GM19468 (cell line): ENCODE measurements at regions not wholly inside any gene's neighbourhood (a gene's known extent, or its start where the extent isn't known, plus 50 kb on each side); places are given as distances from the start of the nearest gene placed in this dataset.

ENCODE experiments used
- ATAC-seq: cut with Tn5 transposase; IDR thresholded peaks from one replicate; pipeline ENCODE4 v1.9.1; 2021; ENCODE audit warnings: mild to moderate bottlenecking, moderate library complexity, moderate number of reproducible peaks; ENCODE audit not compliant: unreplicated experiment; ENCODE audit errors: extremely low read depth

DNA sequence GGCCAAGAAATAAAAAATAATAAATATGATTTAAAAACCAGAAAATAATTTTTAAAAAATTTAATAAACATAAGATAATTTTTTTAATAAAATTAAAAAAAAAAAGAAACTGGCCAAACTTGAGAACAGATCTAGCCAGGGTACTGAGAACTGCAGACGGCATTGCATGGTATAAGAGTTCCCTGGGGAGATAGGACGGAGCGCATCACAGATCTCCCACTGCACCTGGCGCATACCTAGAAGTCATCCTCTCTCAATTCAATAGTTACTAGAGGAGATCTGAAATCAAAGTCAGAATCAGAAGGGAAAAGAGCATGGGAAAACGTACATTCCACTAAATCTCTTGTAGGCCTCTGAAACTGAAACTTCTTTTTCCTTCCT is 58.9 kb upstream of the BCL2L14 start:
- ATAC-seq, result no peak

DNA sequence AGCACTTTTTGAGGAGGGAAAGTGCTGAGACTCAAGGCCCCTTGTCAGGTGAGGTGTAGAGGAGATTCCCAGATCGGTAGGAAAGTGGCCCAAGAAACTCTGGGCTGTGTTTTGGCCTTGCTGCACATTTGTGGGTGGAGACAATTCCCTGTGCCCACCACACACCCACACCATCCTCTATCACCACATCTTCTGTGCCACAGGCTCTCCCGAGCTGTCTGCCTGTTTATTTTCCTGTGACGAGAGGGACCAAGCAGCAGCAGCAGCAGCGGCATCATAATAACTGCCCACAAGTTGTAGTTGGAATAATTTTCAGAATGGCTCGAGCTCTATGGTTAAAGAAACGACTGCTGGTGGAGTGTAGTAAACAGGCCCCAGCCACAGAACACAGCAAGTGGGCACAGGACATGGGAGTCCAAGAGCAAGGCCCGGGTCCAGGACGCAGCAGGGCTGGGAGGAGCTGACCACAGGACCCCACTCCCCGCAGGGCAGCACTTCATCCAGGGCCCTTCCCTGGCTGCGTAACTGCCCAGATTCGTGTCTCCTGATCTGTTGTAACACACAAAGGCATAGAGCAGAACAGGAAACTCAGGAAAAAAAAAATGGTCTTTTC is 55.6 kb upstream of the BCL2L14 start:
- ATAC-seq, result no peak

DNA sequence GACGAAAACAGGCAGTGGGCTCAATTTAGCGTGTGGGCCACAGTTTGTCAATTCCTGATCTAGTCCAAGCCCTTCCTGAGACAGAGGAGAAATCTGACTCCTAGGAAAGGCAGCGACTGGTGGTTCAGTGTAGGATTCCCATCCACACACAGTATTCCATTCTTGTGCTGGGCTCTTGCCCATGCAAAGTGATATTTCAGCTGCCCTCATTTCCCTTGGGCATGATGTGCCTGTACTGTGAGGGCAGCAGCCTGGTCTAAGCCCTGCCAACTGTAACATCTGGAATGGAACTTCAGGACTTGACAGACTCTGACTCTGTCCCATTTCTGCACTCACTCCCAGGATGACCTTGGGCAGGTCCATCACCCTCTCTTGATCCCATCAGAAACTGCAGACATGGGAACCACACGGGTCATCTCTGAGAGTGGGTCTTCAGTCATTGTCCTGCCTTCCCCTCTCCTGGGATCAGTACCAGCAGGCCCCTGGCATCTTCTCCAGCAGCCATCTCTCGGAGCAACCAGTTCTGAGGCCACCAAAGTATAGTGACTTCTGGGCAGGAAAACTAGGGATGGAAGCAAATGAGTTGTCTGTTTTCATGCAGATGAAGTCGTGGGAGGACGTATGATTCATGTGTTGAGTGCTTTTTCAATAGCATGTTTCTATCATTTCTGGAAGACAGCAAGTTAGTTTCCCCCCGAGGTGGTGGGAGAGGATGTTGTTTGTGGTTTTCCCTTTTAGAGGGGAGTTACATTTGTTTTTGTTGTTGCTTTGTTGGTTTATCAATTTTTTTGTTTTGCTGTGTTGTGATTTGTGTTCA is 54.2 kb upstream of the BCL2L14 start:
- ATAC-seq, result no peak

DNA sequence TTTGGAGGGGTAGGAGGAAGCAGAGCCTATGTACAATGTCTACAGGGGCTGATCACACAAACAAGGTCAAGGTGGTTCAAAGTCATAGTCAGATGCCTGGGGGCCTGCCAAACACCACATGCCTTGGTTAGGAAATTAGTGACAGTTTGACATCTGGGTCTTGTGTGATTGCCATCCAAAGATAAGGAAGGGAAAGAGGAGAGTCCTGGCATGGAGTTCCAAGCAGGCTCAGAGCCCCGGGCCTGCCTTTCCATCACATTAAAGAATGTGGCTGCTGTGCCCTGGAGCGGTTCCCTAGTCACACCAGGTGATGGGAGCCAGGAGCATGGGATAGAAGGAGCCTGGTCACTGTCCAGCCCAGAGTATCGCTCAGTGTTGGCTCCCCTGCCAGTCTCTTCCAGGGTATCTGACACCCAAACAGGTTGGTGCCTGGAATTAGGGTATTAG is 53.6 kb upstream of the BCL2L14 start:
- ATAC-seq, result no peak

DNA sequence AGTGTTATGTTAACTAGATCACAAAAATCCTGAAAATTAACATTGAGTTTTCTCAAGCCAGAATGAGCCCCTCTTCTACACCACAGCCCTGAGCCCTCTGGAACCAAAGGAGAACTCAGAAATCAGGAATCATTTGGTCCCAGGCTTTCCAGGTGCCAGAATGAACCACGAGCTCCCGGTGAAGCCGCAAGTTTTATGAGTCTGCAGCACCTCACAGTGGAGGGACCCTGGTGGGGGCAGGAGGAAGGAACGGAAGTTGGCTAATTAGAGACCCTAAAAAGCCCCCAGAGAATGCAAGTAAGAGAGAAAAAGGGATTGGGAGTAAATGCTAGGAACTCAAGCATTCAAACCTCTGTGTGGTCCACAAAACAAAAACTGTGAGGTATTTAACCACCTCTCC is 52.9 kb upstream of the BCL2L14 start:
- ATAC-seq, result no peak

DNA sequence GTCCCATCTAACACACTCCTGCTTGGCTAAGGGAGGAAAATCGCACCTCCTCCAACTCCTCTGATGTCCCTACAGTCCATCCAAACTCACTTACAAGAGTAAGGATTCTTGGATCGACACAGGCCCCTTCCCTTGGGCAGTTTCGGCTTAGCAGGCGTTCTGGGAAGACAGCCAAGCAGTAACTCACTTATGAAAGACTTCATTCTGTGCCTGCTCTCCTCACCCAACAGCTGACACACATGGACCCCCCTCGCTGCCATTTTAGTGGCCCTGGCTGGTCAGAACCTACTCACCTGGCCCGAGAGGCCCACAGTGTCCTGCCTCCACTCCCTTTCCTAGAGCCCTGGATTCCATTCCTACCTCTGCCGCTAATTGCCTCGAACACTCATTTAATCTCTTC is 52.3 kb upstream of the BCL2L14 start:
- ATAC-seq, result no peak

DNA sequence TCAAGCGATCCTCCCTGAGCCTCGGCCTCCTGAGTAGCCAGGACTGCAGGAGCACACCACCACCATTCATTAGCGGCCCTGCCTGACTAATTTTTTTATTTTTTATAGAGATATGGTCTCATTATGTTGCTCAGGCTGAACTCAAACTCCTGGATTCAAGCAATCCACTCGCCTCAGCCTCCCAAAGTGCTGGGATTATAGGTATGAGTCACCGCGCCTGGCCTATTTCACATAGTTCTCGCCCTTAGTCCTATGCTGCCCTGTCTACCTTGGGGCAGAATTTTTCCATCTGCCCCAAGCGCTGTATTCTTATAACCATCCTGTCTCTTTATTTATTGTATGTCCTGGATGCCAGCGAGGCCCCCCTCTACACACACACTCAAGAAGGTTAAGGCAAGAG is 50.9 kb upstream of the BCL2L14 start:
- no peak for ATAC-seq

DNA sequence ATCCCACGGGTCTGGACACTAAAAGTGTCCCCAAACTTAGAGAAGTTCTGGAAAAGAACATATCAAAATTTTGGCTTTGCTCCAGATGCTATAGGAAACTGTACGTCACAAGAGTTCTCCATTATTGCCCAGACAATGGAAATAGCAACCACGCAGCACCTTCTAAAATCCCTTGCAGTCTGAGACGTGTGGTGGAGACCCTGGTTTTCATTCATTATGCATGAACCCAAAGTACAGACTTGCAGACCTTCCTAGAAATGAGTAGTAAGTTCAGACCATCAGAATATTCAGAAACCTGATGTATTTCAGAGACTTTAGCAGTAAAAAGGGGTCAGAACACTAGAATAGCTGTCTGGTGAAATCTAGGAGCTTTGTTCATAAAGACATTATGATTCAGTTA is 50.0 kb upstream of the BCL2L14 start:
- ATAC-seq, result no peak
